Left colon (tissue), 2 donors: ENCODE measurements at regions not wholly inside any gene's neighbourhood (a gene's known extent, or its start where the extent isn't known, plus 50 kb on each side); places are given as distances from the start of the nearest gene placed in this dataset.

Experiments used
- ATAC-seq: fragments of 200-7000 bp; cut with Tn5 transposase; one replicate; pipeline ENCODE4 v1.9.1; 2020; ENCODE audit warnings: mild to moderate bottlenecking, moderate library complexity
- DNase-seq, 2 donors: peaks; one replicate each; pipeline ENCODE4 v3.0.0-alpha.2; 2020
- intact Hi-C, 2 donors: fragments of 100-400 bp; cut with DNase I in 1 of 2; cut with micrococcal nuclease in 1 of 2; formaldehyde crosslinking; loops; one replicate each; pipeline versions ENCODE4 v1.11.2 to v1.14.0; 2022; cut with DNase I, micrococcal nuclease
- donor health status: DM: no; HTN: no; CAD: no.
- donor health status: DM: yes; HTN: yes; CAD: no.

DNA sequence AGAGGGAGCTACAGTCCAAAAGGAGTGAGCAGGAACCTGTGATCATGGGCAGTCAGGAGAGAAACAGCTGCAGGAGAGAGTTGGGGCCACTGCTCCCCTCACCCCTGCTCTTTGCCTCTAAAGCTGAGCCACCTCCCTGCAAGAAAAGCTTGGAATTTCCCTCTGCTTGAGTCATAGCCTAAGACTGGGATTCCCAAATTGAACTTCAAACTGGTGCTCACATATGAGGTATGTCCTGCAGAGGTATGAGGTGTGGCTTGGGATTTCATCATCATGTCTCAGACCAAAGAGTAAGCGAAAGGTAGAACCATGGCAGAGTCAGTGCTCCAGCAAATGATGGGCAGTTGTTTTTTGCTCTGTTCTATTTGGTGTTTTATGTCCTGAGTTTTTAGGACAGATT is 237.1 kb upstream of the NRP1 start:
- DNase-seq (no peak), ATAC-seq (no peak)
- intact Hi-C loops, result no loop called here

DNA sequence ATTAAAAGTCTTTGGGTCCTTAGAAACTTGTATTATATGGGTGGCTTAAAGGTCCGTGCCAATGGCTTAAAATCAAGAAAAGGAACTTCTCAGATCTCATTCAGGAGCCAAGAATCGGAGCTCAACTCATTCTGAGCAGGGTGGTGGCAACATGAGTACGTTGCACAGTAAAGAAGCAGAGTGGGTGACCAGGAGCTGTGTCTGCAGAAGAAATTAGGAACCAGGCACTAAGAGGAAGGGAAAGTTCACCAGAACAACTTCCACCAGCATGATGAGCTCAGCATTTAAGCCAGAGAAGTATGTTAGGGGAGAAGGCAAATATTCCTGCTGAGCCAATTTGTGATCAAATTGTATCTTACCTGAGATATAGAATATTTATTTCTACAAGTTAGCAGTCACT is 236.0 kb upstream of the NRP1 start:
- ATAC-seq, result no peak
- intact Hi-C loops, result no loop called here

DNA sequence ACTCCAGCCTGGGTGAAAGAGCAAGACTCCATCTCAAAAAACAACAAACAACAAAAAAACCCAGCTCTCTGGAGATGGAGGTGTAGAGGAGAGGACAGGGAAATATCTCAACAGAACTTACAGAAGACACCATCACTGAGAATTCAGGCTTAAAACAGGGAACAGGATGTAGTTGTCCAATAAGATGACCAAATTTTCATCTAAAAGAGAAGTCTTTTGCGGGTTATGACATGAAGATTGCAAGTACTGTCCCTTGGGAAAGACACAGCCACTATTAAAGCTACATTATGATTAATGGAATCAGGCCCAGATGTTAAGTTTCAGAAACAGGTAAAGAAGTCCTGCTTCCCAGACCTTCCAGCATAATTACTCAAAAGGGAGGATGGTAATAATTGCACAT is 235.2 kb upstream of the NRP1 start:
- ATAC-seq, result no peak
- intact Hi-C loops, result no loop called here
- DNase-seq, result no peak

More for the DNA sequence above, 236.0 kb upstream of the NRP1 start:
- DNase-seq, result no peak

DNA sequence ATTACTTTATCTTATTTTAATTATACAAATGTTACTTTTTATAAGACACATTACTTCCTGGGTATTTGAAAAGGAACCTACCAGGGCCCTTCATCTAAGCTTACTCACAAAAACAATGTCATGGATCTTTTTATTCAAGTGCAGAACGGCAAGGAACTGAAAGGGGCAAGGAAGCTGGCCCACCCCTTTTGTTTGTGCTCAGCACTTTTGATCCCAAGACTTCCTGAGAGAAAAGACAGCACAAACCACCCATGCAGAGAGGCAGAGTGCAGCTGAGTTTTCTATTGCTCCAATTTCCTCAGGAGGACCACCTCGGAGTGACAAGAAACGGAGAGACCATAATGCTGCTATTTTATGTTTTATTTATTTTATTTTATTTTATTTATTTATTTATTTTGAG is 232.0 kb upstream of the NRP1 start:
- no peak for ATAC-seq
- DNase-seq, result no peak
- intact Hi-C loops, result no loop called here

DNA sequence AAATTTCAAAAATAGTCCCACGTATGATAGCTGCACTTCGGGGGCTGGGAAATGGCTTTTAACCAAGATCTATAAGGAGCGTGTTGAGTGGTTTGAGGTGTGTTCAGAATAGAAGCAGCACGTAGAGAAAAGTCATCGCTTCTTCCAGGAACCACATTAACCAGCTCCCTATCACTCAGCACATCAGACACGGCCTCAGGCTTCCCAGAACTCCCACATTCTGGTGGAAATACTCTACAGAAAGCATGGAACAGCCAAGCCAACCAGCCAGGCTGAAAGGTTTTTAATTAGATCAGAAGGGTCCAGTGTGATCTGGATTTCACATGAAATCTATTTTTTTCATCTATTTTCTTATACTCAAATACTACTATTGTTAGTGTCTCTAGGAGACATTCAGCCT is 231.5 kb upstream of the NRP1 start:
- ATAC-seq (no peak), DNase-seq (no peak)
- intact Hi-C loops, result no loop called here

DNA sequence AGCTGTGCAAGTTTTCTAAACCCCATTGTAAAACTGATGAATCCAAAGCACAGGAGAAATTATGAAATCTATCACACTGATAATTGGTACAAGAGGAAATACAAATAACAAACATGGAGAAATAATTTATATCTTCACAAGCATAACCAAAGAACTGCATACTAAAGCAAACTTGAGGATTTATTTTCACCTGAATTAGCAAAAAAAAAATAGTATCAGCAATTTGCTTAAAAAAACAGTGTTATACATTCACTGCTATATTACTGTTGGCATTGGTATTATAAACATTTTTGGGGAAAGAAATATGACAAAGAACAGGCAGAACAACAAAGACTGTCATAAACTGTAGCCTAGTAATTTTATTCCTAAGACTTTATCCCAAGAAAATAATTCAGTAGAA is 230.8 kb upstream of the NRP1 start:
- intact Hi-C loops, result no loop called here
- no peak for ATAC-seq
- DNase-seq, result no peak

DNA sequence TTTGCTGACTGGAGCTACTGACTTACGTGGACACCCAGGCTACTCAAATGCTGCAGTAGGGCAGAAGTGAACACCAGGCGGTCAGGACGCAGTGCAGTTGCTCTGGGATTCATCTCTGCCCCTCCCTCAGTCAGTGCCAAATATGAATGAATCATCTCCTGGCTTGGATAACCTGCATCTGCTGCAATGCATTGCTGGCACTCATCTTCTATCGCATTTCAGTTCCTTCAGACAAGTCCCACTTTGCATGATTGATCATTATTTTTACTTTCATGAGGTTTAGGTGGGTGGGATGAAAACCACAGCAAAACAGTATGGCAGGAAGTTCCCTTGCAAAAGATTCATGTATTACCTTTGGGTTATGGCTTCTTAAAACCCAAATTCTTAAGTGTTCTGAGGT is 224.6 kb upstream of the NRP1 start:
- ATAC-seq, result no peak
- DNase-seq, result no peak
- intact Hi-C loops, result no loop called here

DNA sequence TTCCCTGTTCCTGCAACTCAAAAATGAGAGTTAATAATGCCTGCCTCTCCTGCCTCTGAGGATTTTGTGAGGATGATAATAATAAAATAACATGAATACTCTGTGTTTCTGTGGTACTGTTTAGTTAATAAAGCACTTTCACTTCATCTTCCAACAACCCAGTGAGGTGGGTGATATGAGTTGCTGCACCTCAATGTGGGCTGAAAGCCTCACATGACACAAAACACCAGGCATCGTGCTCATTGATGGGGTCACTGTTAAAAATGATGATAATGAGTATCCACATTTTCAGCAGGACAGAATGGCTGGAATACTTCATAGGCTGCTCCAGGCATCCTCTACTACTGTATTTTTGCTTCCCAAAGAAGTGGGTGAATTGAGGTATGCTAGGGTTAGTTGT is 222.8 kb upstream of the NRP1 start:
- DNase-seq (no peak), ATAC-seq (no peak)

DNA sequence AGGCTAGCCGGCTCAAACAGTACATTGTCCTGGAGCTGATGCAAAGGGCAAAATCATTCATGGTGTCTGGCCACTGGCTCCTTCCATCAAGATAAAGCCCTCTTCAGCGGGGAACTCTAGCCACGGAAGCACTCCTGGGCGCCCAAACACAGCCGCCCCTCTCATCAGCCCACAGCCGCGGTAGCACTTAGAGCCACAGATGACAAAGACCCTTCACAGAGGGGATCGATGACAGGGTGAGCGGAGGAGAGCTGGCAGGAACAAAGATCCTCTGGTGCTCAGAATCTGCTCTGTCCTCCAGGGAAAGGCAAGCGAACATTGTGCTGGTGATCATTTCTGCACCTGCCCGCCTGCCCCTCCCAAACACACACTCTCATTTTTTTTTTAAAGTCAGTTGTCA is 222.2 kb upstream of the NRP1 start:
- DNase-seq (no peak), ATAC-seq (no peak)
- intact Hi-C loops, result no loop called here

More for the DNA sequence above, 222.8 kb upstream of the NRP1 start:
- intact Hi-C loops, result no loop called here

DNA sequence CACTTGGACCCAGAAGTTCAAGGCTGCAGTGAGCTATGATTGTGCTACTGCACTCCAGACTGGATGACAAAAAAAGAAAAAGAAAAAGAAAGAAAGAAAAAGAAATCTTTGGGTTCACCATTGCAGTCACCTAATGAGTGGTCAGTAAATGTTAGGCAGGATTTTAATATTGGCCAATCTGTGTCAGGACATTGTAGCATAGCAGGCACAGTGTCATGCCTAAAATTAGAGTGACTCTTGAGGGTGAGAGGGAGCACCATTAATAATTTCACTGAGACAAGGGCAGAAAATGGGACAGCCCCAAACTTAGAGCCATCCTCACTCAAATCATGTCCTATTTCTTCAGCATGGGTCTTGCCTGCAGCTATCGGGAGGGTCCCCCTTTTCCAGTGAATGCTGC is 221.6 kb upstream of the NRP1 start:
- no peak for ATAC-seq
- intact Hi-C loops, result no loop called here

DNA sequence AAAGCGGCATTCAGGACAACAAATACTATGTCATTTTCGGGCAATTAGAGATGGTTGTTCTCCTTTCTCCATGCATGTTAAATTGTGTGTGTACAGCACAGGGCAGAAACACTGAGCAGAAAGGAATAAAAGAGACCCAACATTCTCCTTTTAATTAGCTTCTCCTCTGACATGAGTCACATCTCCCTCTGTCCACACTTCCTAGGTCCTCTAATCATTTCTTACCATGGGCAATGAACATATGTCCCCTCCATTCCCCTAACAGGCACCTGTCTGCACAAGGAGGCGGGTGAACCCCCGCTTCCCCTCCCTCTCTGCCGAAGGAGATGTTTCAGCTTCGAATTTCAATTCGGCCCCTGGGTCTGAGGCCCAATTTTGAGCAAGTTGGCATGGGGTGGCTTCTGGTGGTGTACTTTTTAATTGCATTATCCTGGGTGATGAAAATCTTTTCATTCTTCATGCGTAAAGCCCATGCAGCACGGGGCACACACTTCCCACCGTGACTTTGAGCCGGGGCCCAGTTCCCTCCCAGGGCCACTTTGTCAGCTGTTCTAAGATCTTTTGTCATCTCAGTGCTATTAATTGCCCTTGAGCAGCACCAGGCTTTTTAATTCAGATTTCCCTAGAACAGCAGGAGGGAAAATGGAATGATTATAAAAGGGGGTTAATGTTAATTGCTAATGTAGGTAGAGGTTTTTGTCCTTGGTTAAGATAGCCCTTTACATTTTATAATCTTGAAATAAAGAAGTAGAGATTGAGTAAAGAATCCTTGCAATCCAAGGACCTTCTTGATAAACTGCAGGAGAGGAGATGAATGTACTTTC is 219.5 kb upstream of the NRP1 start:
- no peak for ATAC-seq

More for the DNA sequence above, 221.6 kb upstream of the NRP1 start:
- no peak for DNase-seq

DNA sequence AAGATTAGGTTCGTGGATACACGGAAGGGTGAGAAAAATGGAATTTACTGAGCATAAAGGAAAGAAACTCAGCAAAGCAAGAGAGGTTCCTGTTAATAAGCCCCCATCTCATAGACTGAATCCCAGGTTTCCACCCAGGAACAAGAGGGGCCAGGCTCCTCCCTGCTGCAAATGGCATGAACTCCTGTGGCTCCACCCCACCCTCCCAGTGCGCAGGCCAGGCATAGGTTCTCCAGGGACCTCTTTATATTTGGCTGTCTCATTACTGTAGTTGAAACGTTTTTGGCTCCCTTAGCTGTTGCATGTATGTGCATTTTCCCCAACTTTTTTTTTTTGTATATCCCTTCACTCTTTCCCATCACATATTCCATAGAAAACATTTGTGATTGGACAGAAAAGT is 217.8 kb upstream of the NRP1 start:
- intact Hi-C loops, result no loop called here
- no peak for DNase-seq
- ATAC-seq, result no peak

More for the DNA sequence above, 219.5 kb upstream of the NRP1 start:
- intact Hi-C loops, result no loop called here
- no peak for DNase-seq

DNA sequence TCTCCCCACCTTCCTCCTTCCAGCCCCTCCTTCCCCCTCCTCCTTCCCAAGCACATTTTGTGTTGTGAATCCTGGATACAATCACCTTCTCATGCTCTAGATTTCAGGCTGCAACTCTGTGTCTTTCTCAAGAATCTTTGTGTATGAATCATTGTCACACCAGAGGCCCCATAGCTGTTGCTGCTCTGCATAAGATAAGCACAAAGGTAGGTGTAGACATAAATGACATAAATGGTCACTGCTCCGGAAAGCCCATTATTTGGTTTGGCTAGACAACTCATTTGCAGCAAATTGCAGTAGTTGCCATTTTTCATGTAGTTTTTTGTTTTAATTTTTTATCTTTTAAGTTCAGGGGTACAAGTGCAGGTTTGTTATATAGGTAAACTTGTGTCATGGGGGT is 216.3 kb upstream of the NRP1 start:
- DNase-seq (no peak), ATAC-seq (no peak)
- intact Hi-C loops, result no loop called here

DNA sequence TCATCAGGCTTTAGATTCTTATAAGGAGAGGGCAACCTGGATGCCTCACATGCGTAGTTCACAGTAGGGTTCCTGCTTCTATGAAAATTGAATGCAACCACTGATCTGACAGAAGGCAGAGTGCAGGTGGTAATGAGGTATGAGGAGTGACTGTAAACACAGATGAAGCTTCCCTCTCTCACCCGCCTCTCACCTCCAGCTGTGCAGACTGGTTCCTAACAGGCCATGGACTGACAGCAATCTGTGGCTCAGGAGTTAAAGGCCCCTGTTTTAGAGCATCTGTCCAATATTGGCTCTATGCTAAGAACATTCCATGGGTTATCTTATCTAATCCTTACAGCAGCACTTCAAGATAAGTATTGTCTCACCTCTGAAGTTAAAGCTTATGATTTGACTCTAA is 213.5 kb upstream of the NRP1 start:
- ATAC-seq, result no peak
- intact Hi-C loops, result no loop called here

DNA sequence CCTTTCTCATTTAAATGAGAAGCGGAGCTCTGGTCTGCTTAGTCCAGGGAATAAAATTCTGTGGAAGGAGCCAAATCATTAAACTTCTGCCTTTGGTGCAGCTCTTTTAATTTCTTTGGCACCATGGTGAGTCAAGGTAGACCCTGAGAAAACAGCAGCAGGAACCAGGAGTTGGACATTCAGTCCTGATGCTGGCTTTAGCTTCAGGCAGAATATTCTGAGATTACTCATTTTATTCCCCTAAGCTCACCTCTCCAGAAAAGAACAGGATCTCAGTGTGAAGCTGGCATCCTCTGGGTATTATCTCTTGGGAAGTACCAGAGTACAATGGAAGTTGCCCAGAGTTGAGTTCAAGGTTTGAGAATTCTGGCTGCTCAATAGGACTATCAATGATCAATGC is 211.6 kb upstream of the NRP1 start:
- intact Hi-C loops, result no loop called here
- ATAC-seq (no peak), DNase-seq (no peak)

More for the DNA sequence above, 213.5 kb upstream of the NRP1 start:
- no peak for DNase-seq

DNA sequence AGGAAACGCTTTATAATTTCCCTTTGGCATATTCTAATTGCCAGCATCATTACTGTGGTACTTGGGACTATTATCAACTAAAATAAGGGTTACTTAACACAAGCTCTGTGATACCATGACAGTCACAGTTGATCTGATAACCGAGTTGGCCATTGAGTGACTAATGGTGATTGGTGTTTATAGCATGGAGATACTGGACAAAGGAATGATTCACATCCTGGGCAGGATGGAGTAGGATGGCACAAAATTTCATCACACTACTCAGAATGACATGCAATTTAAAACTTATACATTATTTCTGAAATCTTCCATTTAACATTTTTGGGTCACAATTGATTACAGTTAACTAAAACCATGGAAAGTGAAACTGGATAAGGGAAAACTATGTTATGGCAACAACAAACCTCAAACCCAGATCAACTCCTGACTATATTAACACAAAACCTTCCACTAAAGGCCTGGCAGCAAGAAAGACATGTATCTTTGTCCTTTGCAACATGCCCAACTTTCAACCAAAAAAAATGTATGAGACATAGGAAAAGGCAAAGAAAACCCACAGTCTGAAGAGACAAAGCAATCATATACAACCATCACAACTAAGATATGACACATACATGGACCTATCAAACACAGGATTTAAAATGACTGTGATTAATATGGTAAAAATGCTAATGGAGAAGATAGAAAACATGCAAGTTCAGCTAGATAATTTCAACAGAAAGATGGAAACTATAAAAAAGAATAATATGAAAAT is 208.5 kb upstream of the NRP1 start:
- ATAC-seq (no peak), DNase-seq (no peak)
- intact Hi-C loops, result no loop called here

DNA sequence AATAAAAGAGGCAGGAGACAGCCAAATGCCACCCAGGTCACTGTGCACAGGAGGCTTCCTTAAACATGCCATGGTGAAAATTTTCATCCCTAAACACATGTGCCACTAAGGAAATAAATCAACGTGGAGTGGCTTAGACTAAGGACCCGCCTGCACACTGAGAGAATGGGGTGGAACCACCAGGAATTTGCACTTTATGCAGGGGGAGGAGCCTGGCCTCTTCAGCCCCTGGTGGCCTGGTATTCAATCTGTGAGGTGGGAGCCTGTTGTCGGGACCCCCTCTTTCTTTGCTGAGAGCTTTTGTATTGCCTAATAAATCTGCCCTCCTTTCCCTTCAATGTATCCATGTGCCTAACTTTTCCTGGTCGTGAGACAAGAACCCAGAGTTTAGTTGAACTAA is 204.6 kb upstream of the NRP1 start:
- ATAC-seq, result no peak
- intact Hi-C loops, result no loop called here
- no peak for DNase-seq

DNA sequence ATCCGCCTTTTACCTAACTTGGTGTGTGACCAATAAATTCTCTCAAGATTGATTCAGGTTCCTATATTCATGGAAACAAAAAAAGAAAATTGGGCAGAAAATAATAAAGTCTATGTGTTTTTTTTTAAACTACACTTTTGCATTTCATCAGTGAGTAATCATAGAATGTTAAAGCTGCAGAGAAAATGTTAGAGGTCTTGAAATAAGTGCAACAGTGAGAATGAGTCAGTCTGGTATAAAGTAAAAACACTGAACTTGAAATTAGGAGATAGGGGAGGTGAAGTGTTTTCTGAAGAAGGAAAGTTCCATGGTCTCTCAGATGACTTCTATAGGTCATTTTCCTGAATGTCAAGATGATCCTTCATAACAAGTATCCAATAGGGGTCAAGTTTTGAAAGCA is 202.6 kb upstream of the NRP1 start:
- DNase-seq (no peak), ATAC-seq (no peak)
- intact Hi-C loops, result no loop called here

DNA sequence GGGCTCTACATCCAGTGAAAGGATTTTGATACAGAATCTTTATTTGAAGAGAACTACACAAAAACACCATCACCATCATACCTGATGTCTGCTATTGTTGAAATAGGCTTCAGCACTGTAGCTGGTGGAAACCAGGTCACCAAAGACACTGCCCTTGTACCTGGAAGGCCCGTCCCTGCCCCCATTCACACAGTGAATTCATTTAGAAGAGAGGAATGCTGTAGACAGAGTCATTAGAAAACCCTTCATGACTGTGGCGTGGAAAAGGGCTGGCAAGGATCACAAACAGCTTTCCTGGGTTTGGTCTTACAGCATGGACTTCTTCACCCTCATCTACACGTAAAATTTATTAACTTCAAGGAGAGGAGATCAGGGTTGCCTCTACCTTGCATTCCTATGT is 202.0 kb upstream of the NRP1 start:
- ATAC-seq (no peak), DNase-seq (no peak)
- intact Hi-C loops, result no loop called here

DNA sequence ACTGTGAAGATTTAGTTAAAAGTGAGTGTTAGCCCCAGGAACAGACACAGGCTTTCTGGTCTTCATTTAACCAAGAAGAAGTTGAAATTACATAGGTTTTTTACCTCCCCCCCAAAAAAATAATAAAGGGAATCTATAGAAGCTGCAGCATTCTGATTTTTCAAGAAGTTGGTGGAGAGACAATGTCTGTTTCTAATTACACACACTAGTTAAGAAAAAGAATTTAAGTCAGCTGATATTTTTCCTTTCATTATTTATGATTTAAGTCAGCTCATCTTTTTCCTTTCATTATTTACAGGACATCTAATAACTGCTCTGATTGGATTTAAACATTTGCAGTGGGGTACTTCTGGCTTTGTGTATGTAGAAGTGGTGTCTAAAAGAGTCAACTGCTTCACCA is 201.4 kb upstream of the NRP1 start:
- DNase-seq (no peak), ATAC-seq (no peak)
- intact Hi-C loops, result no loop called here

DNA sequence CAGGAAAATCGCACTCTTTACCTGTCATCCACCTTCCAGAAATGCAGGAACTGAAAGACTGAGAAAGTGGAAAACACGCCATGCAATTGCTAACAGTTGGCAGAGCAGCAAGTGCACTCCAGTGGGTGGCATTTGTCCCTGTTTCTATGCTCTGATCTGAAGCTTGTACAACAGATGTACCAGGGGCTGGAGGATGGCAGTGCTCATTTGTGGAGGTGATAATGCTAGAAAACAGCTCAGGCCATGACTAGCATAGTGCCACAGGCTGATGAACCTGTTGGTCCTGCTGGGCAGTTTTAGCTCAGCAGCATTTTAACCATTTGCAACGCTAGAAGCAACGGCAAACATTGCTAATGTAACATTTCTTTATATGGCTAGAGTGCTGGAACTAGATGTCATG is 199.9 kb upstream of the NRP1 start:
- ATAC-seq, result no peak
- intact Hi-C loops, result no loop called here

More for the DNA sequence above, 199.9 kb upstream of the NRP1 start:
- no peak for DNase-seq
